GM18505 (cell line): ENCODE measurements at regions not wholly inside any gene's neighbourhood (a gene's known extent, or its start where the extent isn't known, plus 50 kb on each side); places are given as distances from the start of the nearest gene placed in this dataset.

Experiments
- ATAC-seq: cut with Tn5 transposase; IDR thresholded peaks from one replicate; pipeline ENCODE4 v1.9.1; 2021; ENCODE audit not compliant: unreplicated experiment
- POLR2A ChIP-seq: IDR thresholded peaks from 4 replicates; pipeline ENCODE4 v1.6.1; 2011; ENCODE audit warnings: borderline replicate concordance; ENCODE audit not compliant: insufficient read depth, insufficient read length; ENCODE audit errors: extremely low read depth

DNA sequence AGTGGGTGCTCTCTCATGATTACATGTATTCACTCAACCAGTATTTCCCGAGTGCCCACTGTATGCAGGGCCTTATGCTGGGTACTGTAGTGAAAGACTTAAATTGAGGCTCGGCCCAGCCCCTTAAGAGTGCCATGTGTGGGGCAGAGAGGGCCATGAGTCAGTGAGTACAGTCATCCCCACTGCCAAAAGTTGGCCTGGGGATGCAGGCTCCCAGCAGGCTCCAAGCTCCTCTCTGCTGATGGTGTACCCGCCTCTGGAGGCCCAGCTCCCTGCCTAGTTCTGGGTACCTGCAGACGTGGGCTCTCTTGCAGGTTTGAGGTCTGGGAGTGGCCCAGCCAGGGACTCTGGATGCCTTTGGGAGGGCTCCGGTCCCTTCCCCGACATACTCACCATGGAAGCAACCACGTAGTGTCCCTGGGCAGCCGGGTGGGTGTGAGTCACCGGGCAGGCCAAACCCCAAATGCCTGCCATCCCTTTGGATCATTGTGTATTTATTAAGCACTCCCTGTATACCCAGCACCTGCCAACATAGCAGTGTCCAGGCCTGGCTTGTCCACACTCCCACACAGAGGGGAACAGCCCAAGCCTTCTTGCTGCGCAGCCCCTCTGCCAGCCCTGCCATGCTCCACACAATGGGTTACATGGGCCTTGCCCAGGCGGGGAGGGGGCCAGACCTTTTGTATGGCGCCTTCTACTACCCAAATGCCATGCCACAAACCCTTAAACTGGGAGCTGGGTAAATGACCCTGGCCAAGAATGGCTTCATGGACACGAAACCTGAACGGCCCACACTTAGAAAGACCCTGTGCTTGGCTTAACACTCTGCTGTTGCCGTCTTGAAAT, 153.6 kb downstream of the VEGFA start:
- no peak for ATAC-seq
- TF ChIP-seq POLR2A: no peak

DNA sequence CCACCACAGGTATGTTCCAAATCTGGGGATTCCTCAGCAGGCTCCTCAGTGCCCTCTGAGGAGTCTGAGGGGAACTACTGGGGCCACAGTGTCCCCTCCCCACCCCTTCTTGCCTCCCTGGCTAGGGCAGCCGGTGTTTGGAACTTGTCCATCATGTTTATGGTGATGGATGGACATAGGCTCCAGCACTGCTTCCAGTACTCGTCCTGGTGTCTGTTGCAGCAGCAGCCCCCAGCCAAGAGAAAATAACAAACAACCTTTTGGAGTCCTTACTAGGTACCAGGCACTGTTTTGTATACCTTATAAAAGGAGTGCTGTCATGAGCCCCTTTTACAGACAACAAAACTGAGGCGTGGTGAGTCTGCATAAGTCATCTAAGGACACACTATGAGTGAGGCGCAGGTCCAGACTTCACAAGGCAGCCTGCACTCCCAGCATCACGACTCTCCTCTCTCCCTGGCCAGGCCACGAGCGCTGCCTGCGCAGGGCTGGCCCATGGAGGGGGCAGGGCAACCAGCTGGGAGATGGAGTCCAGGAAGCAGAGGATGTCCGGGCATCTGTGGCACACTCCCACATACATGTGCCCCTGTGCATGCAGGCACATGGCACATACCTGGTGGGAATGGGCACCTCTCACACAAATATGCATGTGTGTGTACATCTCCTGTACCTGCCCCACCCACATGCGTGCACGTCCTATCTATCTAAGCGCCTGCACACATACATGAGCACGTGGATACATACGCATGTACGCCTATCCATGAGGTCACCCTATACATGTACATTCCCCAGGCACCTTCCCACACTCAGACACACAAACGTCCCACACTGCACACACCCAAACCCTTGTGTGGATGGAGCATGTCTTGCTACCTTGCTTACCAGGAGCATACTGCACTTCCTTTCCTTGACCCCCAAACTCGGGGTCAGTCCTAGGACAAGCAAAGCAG, 152.7 kb downstream of the VEGFA start:
- TF ChIP-seq POLR2A: no peak

DNA sequence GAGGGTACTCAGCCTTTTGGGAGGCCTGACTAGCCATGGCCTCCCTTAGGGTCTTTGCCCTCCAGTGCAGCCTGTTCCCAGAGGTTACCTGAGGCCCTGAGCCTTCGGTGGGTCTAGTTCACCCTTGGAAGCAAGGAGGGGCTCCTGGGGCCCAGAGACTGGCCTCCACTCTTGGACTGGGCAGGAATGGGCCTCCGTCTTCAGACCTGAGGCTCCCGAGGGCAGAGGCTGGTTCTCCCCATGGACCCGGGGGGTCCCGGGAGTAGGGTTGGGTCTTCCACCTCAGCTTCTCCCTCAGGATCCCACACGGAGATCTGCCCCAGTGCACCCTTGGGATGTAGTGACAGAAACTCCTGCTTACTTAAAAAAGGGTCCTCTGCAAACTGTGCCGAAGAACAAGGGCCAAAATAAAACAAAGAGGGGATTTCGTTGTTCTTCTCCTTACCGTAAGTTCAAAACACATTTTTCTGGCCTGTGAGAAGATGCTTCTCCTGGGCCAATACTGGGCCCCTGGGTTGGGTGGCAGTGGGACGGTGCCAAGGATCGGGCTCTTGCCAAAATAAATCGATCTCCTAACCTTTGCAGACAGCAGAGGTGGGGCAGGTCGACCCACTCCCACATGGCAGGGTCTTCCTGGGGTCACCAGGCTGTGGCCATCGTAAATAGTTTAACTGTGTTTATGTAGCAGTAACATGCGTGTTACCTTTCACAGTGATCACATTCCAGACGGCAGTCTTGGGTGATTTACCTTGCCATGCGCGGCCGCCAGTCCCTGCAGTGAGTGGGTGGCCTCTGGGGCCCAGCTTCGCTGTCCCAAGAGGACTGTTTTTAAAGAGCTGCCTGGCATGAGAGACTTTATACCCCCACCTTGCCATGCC, 151.8 kb downstream of the VEGFA start:
- ATAC-seq: no peak
- TF ChIP-seq POLR2A: no peak

More for the DNA sequence above, 152.7 kb downstream of the VEGFA start:
- no peak for ATAC-seq

DNA sequence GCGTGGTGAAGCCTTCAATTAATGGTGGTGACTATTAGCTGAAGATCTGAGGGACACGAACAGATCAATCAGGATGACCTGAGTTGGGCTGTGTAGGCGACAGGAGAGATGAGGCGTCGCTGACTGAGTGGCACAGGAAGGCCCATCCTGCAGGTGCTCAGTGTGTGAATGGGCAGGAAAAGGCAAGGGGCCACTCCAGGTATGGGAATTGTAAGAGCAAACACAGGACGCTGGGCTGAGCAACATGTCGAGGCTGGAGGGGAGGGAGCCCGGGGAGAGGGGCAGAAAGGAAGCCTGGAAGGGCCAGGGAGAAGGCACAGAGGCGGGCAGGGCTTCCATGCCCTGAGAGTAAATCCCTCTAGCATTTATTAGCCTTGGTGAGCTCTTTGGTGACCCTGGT, 151.0 kb downstream of the VEGFA start:
- ATAC-seq: no peak

DNA sequence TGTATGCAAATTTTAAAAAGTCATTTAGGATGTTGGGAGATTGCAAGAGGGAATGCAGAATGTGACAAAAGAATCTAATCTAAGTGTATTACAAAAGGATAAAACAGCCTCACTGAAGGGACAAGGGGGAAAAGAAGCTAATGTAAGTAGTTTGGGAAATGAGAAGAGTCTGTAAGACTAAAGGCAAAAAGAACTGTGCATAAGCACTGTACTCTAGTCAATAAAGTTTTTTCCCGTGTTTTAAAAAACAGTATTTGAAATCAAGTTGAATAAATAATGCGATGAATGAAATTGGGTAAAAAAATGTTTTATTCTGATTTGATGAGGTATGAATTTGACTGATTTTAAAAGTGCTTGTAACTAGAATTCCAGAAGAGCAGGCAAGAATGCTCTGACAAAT, 149.8 kb downstream of the VEGFA start:
- TF ChIP-seq POLR2A: no peak
- no peak for ATAC-seq

More for the DNA sequence above, 151.0 kb downstream of the VEGFA start:
- no peak for TF ChIP-seq POLR2A

DNA sequence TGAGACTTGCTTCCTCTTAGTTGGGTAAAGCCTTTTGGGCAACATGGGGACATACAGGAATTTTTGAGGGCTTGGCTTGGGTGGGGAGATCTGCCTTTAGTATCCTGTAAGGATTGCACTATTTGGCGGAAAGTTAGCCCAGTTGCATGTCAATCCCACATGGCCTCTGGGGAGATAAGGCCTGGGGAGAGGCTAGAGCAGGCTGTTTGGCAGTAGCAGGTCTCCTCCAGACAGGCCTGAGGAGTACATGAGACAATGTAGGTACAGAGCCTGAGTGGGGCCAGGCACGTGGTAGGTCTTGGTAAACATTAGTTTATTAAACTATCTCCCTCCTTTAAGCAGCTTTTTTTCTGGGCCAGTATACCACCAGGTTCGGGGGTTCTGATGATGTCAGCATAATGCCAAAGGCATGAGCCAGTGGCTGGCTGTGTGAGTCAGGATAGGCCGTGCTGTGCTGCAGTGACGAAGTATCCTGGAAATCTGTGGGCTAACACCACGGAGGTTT, 147.9 kb downstream of the VEGFA start:
- ATAC-seq: no peak
- no peak for TF ChIP-seq POLR2A

DNA sequence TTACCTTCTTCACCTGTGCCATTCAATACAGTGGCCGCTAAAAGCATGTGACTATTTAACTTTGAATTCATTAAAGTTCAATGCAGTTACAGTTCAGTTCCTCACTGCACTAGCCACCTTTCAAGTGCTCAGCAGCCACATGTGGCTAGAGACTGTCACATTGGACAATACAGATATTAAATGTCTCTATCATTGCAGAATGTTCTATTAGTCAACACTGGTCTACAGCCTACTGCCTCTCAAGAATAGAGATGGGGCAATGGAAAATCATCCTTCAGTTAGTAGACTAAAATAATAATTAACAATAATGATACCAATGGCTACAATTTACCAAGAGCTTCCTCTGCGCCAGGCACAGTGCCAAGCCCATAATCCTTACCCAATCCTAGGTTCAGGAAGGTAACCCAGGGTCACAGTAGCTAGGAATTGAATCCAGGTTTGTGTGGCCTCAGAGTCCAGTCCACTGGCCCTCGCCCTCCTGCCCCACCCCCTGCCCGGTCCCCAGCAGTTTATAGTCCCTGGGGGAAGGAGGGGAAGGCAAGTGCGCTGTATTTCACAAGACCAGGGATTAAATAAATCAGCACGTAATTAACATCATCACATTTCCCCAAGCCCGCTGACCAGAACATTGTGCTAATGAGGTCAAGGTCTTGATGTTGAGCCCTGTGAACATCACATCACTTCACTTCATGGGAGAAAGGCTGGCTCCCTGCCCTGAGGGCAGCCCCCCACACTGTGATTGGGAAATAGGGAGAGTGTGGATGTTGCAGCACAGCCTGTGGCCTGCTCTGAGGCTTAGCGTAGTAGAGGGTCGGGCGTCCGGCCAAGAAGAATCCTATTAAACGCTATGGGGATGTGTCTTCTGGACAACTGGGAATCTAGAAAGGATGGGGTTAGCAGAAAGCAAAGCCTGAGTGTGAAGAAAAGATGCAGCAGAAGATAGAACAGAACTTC, 147.2 kb downstream of the VEGFA start:
- no peak for ATAC-seq
- no peak for TF ChIP-seq POLR2A

DNA sequence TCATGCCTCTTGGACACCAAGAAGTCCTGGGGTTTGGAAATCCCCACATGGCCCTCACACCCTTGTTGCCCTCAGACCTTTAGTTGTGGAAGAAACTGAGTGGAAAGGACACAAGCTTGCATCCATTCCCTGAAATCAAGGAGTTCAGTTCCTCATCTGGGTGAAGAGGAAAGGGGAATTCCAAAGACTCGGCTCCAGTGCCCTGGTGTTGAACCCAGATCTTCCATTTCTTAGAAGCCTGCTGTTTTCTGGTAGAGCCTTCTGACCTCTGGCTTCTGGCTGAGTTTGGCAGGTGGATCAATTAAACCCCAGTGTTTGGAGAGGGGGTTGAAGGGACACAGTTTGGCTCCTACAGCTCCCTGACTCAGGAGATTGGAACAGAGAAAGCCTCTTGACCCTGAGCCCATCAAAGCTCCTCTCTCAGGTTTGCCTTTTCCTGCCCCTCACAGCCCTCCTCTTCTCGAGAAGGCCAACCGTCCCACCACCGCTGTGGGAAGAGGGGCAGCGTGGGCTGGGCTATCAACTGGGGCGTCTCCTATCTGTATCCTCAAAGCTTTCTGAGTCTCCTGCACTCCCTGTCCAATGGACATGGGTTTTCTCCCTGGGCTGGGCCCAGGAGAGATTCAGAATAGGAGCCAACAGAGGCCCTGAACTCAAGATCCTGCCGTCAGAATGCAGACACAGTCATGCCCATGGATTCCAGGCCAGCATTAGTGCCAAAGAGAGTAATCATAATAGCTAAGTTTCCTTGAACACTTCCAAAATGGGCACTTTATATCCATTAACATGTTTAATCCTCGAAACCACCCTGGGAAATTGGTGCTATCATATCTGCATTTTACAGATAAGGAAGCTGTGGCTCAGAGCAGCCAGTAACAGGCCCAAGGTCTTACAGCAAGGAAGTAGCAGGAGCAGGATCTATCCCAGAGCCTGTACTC, 146.2 kb downstream of the VEGFA start:
- no peak for TF ChIP-seq POLR2A
- ATAC-seq: no peak

DNA sequence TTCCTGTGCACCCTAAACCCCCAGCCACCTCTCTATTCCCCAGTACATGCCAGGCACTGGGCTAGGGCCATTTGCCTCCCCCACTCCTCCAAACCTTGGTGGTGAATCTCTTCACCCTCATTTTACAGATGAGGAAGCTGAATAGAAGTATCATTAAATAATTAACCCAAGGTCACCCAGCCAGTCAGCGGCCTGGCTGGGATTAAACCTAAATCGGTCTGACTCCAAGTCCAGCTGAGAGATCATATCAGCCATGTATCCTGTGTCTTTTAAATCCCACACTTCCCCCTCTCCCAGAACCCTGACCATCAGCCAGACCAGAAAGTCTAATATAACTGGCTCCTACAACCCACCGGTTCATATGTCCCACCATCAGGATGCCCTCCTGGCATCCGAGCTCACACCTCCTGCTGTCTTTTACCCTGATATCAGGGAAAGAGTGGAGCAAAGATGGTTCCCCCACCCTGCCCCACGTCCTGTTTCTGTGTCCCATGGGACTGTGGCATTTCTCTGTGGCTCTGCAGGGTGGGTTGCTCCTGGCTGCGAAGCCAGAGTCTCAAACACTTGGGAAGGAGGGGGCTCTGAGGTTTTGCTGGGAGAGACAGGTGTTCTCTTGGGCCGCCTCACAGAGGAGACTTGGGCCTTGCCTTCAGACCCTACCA, 145.3 kb downstream of the VEGFA start:
- ATAC-seq: no peak
- no peak for TF ChIP-seq POLR2A

DNA sequence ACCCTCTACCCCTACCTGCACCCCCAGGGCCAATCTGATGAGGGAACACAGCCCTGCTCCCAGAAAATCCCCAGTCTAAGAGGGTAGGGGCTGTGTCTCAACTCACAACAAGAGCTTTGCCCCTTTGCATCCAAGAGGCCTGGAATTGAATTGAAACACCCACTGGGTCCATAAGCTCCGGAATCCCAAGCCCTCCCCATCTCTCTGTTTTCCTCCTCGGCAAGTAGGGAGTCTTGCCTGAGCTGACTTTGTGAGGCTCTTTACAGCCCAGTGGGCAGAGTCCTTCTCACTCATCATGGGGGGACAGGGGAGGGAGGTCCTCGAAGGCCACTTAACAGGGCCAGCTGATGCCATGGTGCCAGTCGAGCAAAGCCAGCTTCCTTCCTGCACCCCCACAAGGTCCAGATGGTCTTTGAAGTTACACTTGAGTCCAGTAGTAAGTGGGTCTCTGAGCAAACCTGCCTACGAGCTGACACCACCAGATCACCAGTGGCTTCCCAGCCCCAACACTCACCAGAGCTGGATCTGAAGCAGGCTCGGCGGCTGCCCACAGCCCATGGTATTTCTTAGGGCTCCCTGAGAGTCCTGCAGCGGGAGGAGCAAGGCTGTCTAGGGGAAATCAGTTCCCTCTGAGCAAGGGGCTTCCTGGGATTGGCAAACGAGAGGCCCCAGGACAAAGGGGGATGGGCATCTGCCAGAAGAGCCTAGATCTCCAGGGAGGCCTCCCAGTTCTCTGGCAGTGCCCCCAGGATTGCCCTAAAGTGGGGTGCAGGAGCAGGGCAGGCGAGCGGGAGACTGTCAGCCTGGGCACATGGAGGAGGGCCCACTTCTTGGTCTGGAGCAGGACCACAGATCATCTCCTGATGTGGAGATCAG, 144.5 kb downstream of the VEGFA start:
- TF ChIP-seq POLR2A: no peak
- ATAC-seq: no peak
